IMR-90 (cell line): ENCODE measurements at regions not wholly inside any gene's neighbourhood (a gene's known extent, or its start where the extent isn't known, plus 50 kb on each side); places are given as distances from the start of the nearest gene placed in this dataset.

Source experiments
- ATAC-seq: fragments of 200-7000 bp; cut with Tn5 transposase; 2 replicates; pipeline ENCODE4 v1.9.1; 2020; ENCODE audit warnings: low read depth, mild to moderate bottlenecking, moderate library complexity
- BruUV-seq: library from RNA; stranded (reverse); fragments of 400-500 nt; replicated peaks from 2 replicates; lab custom pipeline; 2021; lab: Mats Ljungman, UMichigan
- CTCF ChIA-PET: fragments of 300-600 bp; formaldehyde crosslinking; extraction: SDS; loops from one replicate; lab custom pipeline; 2021; ENCODE audit warnings: antibody characterized with exemption; lab: Yijun Ruan, JAX
- POLR2A ChIA-PET: fragments of 300-600 bp; sonication (Branson Sonifier 250); formaldehyde crosslinking; loops from one replicate; lab custom pipeline; 2022; ENCODE audit warnings: antibody characterized with exemption; ENCODE audit not compliant: unreplicated experiment; lab: Charles Lee
- DNase-seq: peaks from one replicate; pipeline ENCODE4 v3.0.0; 2013
- H2AFZ ChIP-seq: replicated peaks from 2 replicates; pipeline ENCODE3; 2013; ENCODE audit warnings: low read length, mild to moderate bottlenecking; ENCODE audit not compliant: poor library complexity
- H2AK5ac ChIP-seq: 2 replicates; pipeline ENCODE4 v1.6.1; 2013; ENCODE audit warnings: low read depth, low read length, inconsistent platforms
- H2AK9ac ChIP-seq: replicated peaks from 2 replicates; pipeline ENCODE3; 2013; ENCODE audit warnings: mild to moderate bottlenecking, low read depth, low read length, moderate library complexity; ENCODE audit not compliant: poor library complexity
- H2BK120ac ChIP-seq: 2 replicates; pipeline ENCODE4 v1.6.1; 2013; ENCODE audit warnings: low read depth, low read length, inconsistent platforms
- H2BK15ac ChIP-seq: 3 replicates; pipeline ENCODE4 v1.6.1; 2013; ENCODE audit warnings: low read depth, low read length, inconsistent platforms
- H2BK20ac ChIP-seq: 2 replicates; pipeline ENCODE4 v1.6.1; 2013; ENCODE audit warnings: low read depth, mild to moderate bottlenecking, inconsistent platforms, low read length, moderate library complexity
- H2BK5ac ChIP-seq: 2 replicates; pipeline ENCODE4 v1.6.1; 2013; ENCODE audit warnings: mild to moderate bottlenecking, low read depth, low read length, inconsistent platforms; ENCODE audit not compliant: poor library complexity, severe bottlenecking
- H3K14ac ChIP-seq: replicated peaks from 2 replicates; pipeline ENCODE4 v1.6.1; 2013; ENCODE audit warnings: low read depth, low read length, inconsistent platforms
- H3K18ac ChIP-seq: 2 replicates; pipeline ENCODE4 v1.6.1; 2013; ENCODE audit warnings: low read depth, low read length, control low read depth
- H3K23ac ChIP-seq: 2 replicates; pipeline ENCODE4 v1.6.1; 2013; ENCODE audit warnings: low read depth, low read length, inconsistent platforms
- H3K27ac ChIP-seq: 2 replicates; pipeline ENCODE4 v1.5.1; 2013; ENCODE audit warnings: mild to moderate bottlenecking, control low read depth, low read length; ENCODE audit not compliant: insufficient read depth
- H3K27me3 ChIP-seq: 2 replicates; pipeline ENCODE4 v1.6.1; 2013; ENCODE audit warnings: low read length; ENCODE audit not compliant: control insufficient read depth, insufficient read depth
- H3K36me3 ChIP-seq: 2 replicates; pipeline ENCODE4 v1.6.1; 2013; ENCODE audit warnings: low read length, mixed read lengths; ENCODE audit not compliant: control insufficient read depth, insufficient read depth
- H3K4ac ChIP-seq: 2 replicates; pipeline ENCODE4 v1.6.1; 2013; ENCODE audit warnings: low read depth, low read length, inconsistent platforms
- H3K4me1 ChIP-seq: 2 replicates; pipeline ENCODE4 v1.6.1; 2013; ENCODE audit warnings: low read length, mixed read lengths; ENCODE audit not compliant: control insufficient read depth, insufficient read depth
- H3K4me2 ChIP-seq: 2 replicates; pipeline ENCODE4 v1.6.1; 2013; ENCODE audit warnings: low read depth, mild to moderate bottlenecking, control low read depth, low read length, moderate library complexity
- H3K4me3 ChIP-seq: 2 replicates; pipeline ENCODE4 v1.5.1; 2013; ENCODE audit warnings: low read depth, mild to moderate bottlenecking, control low read depth, low read length, moderate library complexity; ENCODE audit not compliant: insufficient read depth
- H3K56ac ChIP-seq: 2 replicates; pipeline ENCODE4 v1.6.1; 2013; ENCODE audit warnings: low read length, inconsistent platforms; ENCODE audit not compliant: insufficient read depth; ENCODE audit errors: extremely low read depth
- H3K79me1 ChIP-seq, 2 experiments: 2 replicates each; pipeline ENCODE4 v1.6.1; 2013; ENCODE audit warnings: low read length in 2 of 2, inconsistent platforms in 1 of 2, low read depth in 1 of 2
- H3K9ac ChIP-seq: 2 replicates; pipeline ENCODE4 v1.6.1; 2013; ENCODE audit warnings: low read depth, low read length, control low read depth
- H3K9me1 ChIP-seq: 2 replicates; pipeline ENCODE4 v1.6.1; 2013; ENCODE audit warnings: low read length, inconsistent platforms; ENCODE audit not compliant: insufficient read depth
- H3K9me3 ChIP-seq: 2 replicates; pipeline ENCODE4 v1.6.1; 2013; ENCODE audit warnings: low read length; ENCODE audit not compliant: control insufficient read depth, insufficient read depth
- H4K20me1 ChIP-seq: 2 replicates; pipeline ENCODE4 v1.6.1; 2013; ENCODE audit warnings: low read length, inconsistent platforms; ENCODE audit not compliant: insufficient read depth
- H4K5ac ChIP-seq: 2 replicates; pipeline ENCODE4 v1.6.1; 2013; ENCODE audit warnings: mild to moderate bottlenecking, low read depth, low read length, control low read depth
- H4K8ac ChIP-seq, 2 experiments: 2 replicates each; pipeline ENCODE4 v1.6.1; 2013; ENCODE audit warnings: low read depth in 2 of 2, low read length in 2 of 2, control low read depth in 1 of 2, inconsistent platforms in 1 of 2
- H4K91ac ChIP-seq: 2 replicates; pipeline ENCODE4 v1.6.1; 2013; ENCODE audit warnings: low read depth, low read length, inconsistent platforms; ENCODE audit not compliant: insufficient read depth
- CTCF ChIP-seq: conservative IDR thresholded peaks from 2 replicates; pipeline ENCODE4 v1.5.1; 2012; ENCODE audit warnings: mild to moderate bottlenecking, low read depth, low read length, improper control_type of control experiment
- MAFK ChIP-seq: IDR thresholded peaks from 2 replicates; pipeline ENCODE4 v1.6.1; 2012; ENCODE audit warnings: low read depth, low read length, improper control_type of control experiment
- MXI1 ChIP-seq: IDR thresholded peaks from 2 replicates; pipeline ENCODE4 v1.6.1; 2012; ENCODE audit warnings: low read depth, mild to moderate bottlenecking, low read length, moderate library complexity, borderline replicate concordance
- POLR2A ChIP-seq: IDR thresholded peaks from 2 replicates; pipeline ENCODE4 v1.6.1; 2012; ENCODE audit warnings: mild to moderate bottlenecking, low read depth, low read length
- WGBS, 2 experiments: methylation state at CpG; one replicate each; pipeline versions ENCODE4 v1.1.5 to v1.1.7; 2013; ENCODE audit warnings: missing lambda C conversion rate in 2 of 2; ENCODE audit not compliant: insufficient read length in 1 of 2; ENCODE audit errors: extremely low coverage in 2 of 2; 5-methylcytosine and 5-hydroxymethylcytosine counted together
- dilution Hi-C: fragments of 300-500 bp; cut with HindIII; formaldehyde crosslinking; loops from one replicate; pipeline ENCODE4 v1.14.3; 2018; ENCODE audit warnings: low sequenced_read_pairs; ENCODE audit not compliant: unreplicated experiment
- in situ Hi-C: fragments of 300-500 bp; cut with MboI; formaldehyde crosslinking; loops from 3 replicates; pipeline ENCODE4 v1.14.3; 2019; ENCODE audit warnings: low sequenced_read_pairs, inconsistent platforms, mixed read lengths
- intact Hi-C: fragments of 100-400 bp; cut with micrococcal nuclease; formaldehyde crosslinking; loops from 2 replicates; pipeline ENCODE4 v1.10.0; 2022

- in situ Hi-C loops = no loop called here
- Histone ChIP-seq H3K18ac (no peak overlapping the region), H3K9ac (no peak overlapping the region), H3K27me3 (no peaks in the 10 kb centered on the region), H3K4me1 (no peaks in the 10 kb centered on the region; the same call in 1 of the 2 replicates), H2BK20ac (no peak overlapping the region), H3K56ac (no peak overlapping the region), H3K9me1 (no peaks in the 10 kb centered on the region), H3K27ac (no peak overlapping the region), H3K36me3 (no peaks in the 10 kb centered on the region), H2AFZ (no peak overlapping the region), H3K79me1 (no peaks in the 10 kb centered on the region), H3K23ac (no peak overlapping the region), H4K20me1 (no peaks in the 10 kb centered on the region), H4K91ac (no peak overlapping the region), H3K4me3 (no peak overlapping the region), H3K4ac (no peak overlapping the region), H4K8ac (no peak overlapping the region), H2AK9ac (no peak overlapping the region), H4K5ac (no peak overlapping the region), H2AK5ac (no peak overlapping the region; the same call in 1 of the 2 replicates), H2BK15ac (no peak overlapping the region), H3K9me3 (no peaks in the 10 kb centered on the region), H2BK5ac (no peak overlapping the region), H3K14ac (no peak overlapping the region), H3K4me2 (no peak overlapping the region), H2BK120ac (no peak overlapping the region)
- no peak for TF ChIP-seq POLR2A
- no peak for TF ChIP-seq MXI1
- TF ChIP-seq MAFK = no peak
- no peak for TF ChIP-seq CTCF
- dilution Hi-C loops = no loop called here
- DNase-seq = no peak
- BruUV-seq = no TSS peak
- ChIA-PET CTCF (no interaction called here), POLR2A (no interaction called here)
- WGBS, 2 experiments = no CpG with 5 or more reads among the region's 3 CpGs
- no peak for ATAC-seq
- intact Hi-C loops = no loop called here
Measured at GRCh38 chr1:103273106-103273505, 164.8 kb upstream of the COL11A1 start.
